22Rv1 (cell line): ENCODE measurements at regions not wholly inside any gene's neighbourhood (a gene's known extent, or its start where the extent isn't known, plus 50 kb on each side); places are given as distances from the start of the nearest gene placed in this dataset.

Experiments used
- H3K27ac ChIP-seq: fragments of 450-650 bp; 2 replicates; pipeline ENCODE4 v1.5.1; 2017
- ZFX ChIP-seq: fragments of 450-650 bp; IDR thresholded peaks from 2 replicates; pipeline ENCODE4 v1.6.1; 2017; ENCODE audit warnings: antibody characterized with exemption, borderline replicate concordance
- TF ChIP-seq, protein P1 (sequence below): fragments of 450-650 bp; IDR thresholded peaks from 2 replicates; pipeline ENCODE4 v1.5.1; 2017; ENCODE audit warnings: mild to moderate bottlenecking

DNA sequence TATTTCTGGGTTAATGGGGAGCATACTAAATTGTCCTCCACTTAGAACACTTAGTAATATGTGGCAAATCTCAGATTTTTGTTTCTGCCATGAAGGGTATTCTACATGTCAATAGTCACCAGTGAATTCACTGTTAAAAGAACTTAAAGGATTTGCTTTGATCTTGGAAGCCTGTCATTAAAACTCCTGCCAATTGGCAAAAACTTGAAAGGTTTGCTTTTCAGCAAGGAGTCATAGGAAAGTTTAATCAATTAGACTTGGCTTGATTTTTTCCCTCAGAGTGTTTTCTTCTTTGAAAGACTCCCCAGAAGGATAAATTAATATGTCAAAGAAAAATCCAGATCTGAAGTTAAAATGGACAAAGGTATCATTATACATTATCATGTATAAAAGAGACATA lies 671.9 kb upstream of the PKDCC start:
- no peak overlapping the region for H3K27ac ChIP-seq
- no peak for TF ChIP-seq ZFX
- TF ChIP-seq, protein P1, sequence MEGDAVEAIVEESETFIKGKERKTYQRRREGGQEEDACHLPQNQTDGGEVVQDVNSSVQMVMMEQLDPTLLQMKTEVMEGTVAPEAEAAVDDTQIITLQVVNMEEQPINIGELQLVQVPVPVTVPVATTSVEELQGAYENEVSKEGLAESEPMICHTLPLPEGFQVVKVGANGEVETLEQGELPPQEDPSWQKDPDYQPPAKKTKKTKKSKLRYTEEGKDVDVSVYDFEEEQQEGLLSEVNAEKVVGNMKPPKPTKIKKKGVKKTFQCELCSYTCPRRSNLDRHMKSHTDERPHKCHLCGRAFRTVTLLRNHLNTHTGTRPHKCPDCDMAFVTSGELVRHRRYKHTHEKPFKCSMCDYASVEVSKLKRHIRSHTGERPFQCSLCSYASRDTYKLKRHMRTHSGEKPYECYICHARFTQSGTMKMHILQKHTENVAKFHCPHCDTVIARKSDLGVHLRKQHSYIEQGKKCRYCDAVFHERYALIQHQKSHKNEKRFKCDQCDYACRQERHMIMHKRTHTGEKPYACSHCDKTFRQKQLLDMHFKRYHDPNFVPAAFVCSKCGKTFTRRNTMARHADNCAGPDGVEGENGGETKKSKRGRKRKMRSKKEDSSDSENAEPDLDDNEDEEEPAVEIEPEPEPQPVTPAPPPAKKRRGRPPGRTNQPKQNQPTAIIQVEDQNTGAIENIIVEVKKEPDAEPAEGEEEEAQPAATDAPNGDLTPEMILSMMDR: no peak

DNA sequence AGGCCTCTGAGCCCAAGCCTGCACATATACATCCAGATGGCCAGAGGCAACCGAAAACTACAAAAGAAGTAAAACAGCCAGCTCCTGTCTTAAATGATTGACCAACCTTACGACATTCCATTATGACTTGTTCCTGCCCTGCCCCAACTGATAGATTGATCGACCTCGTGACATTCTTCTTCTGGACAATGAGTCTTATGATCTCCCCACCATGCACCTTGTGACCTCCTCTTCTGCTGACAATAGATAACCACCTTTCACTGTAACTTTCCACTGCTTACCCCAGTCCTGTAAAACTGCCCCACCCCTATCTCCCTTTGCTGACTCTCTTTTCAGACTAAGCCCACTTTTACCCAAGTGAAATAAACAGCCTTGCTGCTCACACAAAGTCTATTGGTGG lies 670.0 kb upstream of the PKDCC start:
- H3K27ac ChIP-seq: no peak overlapping the region
- no peak for TF ChIP-seq ZFX
- TF ChIP-seq, protein P1: no peak

DNA sequence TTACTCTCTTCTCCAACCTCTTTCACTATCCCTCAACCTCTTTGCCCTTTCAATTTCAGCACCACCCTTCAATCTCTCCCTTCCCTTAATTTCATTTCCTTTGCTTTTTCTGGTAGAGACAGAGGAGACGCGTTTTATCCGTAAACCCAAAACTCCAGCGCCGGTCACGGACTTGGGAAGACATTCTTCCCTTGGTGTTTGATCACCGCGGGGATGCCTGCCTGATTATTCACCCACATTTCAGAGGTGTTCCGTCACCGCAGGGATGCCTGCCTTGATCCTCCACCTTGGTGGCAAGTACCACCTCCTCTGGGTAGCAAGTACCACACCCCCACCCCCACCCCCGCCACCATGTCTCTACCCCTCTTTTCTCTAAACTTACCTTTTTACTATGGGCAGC lies 669.4 kb upstream of the PKDCC start:
- TF ChIP-seq, protein P1: no peak
- no peak for TF ChIP-seq ZFX
- no peak overlapping the region for H3K27ac ChIP-seq

DNA sequence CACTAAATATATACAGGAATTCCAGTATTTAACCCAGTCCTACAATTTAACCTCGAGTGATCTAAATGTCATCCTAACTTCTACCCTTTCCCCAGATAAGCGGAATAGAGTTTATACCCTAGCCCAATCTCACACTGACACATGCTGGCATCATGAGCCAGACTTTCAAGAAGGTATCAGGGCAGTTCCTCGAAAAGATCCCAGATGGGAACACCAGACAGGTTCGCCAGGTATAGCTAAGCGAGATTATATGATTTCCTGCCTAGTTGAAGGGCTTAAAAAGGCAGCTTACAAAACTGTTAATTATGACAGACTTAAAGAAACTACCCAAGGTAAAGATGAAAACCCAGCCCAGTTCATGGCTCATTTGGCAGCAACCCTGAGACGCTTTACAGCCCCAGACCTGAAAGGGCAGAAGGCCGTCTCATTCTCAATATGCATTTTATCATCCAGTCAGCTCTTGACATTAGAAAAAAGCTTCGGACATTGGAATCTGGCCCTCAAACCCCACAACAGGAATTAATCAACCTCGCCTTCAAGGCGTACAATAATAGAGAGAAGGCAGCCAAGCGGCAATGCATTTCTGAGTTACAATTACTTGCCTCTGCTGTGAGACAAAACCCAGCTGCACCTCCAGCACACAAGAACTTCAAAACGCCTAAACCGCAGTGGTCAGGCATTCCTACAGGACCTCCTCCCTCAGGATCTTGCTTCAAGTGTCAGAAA lies 668.2 kb upstream of the PKDCC start:
- H3K27ac ChIP-seq: no peak overlapping the region
- TF ChIP-seq, protein P1: no peak
- no peak for TF ChIP-seq ZFX

DNA sequence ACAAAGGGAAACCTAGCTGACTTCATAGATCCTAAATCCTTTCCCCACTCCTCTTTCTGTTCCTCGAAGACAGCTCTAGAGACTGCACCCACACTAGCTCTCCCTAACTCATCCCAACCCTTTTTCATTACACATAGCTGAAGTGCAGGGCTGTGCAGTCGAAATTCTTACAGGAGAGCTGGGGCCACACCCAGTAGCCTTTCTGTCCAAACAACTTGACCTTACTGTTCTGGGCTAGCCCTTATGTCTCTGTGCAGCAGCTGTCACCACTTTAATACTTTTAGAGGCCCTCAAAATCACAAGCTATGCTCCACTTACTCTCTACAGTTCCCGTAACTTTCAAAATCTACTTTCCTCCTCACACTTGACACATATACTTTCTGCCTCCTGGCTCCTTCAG lies 666.1 kb upstream of the PKDCC start:
- no peak overlapping the region for H3K27ac ChIP-seq
- TF ChIP-seq ZFX: no peak
- TF ChIP-seq, protein P1: no peak

DNA sequence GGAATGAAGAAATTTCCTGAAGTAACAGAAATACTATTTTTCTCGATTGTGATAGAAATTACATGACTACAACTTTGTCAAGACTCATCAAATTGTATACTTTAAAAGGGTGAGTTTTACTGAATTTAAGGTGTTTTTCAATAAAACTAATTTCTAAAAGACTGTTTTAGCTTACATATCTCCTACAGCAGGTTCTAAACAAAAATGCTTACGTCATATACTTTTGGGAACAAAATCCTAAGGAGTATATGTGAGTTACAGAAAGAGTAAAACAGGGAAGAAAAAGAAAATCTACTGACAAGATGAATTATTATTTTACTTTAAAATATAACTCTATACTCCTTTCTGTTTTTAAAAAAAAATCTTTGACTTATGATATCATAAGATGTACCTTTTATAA lies 660.3 kb upstream of the PKDCC start:
- H3K27ac ChIP-seq: no peak overlapping the region
- TF ChIP-seq ZFX: no peak
- TF ChIP-seq, protein P1: no peak

DNA sequence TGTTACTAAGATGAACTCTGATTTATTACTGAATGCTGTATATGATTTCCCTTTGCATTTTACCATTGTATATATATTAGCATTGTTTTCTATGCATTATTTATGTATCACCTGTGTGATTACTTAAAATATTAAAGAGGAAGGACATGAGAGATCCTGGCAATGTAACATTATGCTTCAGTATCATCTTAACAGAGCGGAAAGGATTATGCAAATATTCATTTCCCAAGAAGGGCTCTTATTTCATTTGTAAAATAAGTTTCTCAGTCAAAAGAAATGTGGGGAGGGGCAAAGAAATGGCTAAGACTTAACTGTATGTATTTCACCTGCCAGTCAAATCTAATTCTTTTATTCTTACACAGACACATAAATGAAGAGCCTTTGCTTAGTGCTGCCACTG lies 654.2 kb upstream of the PKDCC start:
- no peak overlapping the region for H3K27ac ChIP-seq
- TF ChIP-seq ZFX: no peak
- TF ChIP-seq, protein P1: no peak
